ENCODE measurements at regions not wholly inside any gene's neighbourhood (a gene's known extent, or its start where the extent isn't known, plus 50 kb on each side); places are given as distances from the start of the nearest gene placed in this dataset.

GRCh38 chr22:34214372-34214771, 294.1 kb upstream of the LARGE1 start:
- TF ChIP-seq CTCF (IDR thresholded peaks at IDR 0.05) (no peak), POLR2A (IDR thresholded peaks at IDR 0.05) (no peak)

Data from body of pancreas (tissue), 4 donors.